ENCODE measurements at regions not wholly inside any gene's neighbourhood (a gene's known extent, or its start where the extent isn't known, plus 50 kb on each side); places are given as distances from the start of the nearest gene placed in this dataset.
"Not testable (repeated sequence)": the region's sequence is repeated elsewhere in the genome, so short reads cannot be mapped to it uniquely, and the experiment has no call there.

DNA sequence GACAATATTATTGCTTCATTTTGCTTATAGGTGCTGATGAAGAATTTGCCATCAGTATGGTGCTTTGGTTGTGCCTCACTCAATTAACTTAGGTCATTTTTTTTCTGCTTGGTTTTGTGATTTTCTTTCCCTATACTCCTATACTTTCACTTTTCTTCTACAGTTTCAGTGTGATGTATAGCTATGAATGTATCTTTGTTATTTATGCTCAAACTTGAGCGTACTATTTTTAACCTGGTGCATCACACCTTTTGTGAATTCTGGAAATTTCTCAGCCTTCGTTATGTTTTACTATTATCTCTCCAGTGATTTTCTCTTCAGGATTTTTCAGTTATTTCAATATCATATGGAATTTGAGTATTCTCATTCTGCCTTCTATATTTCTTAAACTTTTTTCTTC lies 2035.3 kb upstream of the LRRTM1 start:
- no peaks in the 10 kb centered on the region for H4K20me1 ChIP-seq (ENCODE audit: low read depth, low read length)
- H2AFZ ChIP-seq (ENCODE audit: low read depth, low read length, severe bottlenecking), result no peak overlapping the region
- no peak overlapping the region for H3K4me2 ChIP-seq (ENCODE audit: low read depth, low read length, poor library complexity, severe bottlenecking)
- no peaks in the 10 kb centered on the region for H3K36me3 ChIP-seq (ENCODE audit: low read length)
- no peaks in the 10 kb centered on the region for H3K9me2 ChIP-seq (replicated peaks; ENCODE audit: insufficient read depth, low read length)
- no peaks in the 10 kb centered on the region for H3F3A ChIP-seq (ENCODE audit: insufficient read depth)
- H3K27me3 ChIP-seq (ENCODE audit: low read length), result no peaks in the 10 kb centered on the region
- no peaks in the 10 kb centered on the region for H3K79me2 ChIP-seq (ENCODE audit: insufficient read depth, low read length)
- no peak overlapping the region for H3K27ac ChIP-seq (ENCODE audit: low read depth, low read length)
- TF ChIP-seq, protein P1, sequence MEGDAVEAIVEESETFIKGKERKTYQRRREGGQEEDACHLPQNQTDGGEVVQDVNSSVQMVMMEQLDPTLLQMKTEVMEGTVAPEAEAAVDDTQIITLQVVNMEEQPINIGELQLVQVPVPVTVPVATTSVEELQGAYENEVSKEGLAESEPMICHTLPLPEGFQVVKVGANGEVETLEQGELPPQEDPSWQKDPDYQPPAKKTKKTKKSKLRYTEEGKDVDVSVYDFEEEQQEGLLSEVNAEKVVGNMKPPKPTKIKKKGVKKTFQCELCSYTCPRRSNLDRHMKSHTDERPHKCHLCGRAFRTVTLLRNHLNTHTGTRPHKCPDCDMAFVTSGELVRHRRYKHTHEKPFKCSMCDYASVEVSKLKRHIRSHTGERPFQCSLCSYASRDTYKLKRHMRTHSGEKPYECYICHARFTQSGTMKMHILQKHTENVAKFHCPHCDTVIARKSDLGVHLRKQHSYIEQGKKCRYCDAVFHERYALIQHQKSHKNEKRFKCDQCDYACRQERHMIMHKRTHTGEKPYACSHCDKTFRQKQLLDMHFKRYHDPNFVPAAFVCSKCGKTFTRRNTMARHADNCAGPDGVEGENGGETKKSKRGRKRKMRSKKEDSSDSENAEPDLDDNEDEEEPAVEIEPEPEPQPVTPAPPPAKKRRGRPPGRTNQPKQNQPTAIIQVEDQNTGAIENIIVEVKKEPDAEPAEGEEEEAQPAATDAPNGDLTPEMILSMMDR (IDR thresholded peaks at IDR 0.05; ENCODE audit: insufficient read depth, low read length, poor library complexity, severe bottlenecking), result no peak
- no peak for TF ChIP-seq EZH2phosphoT487 (conservative IDR thresholded peaks at IDR 0.05; ENCODE audit: low read length)
- H3K4me3 ChIP-seq (ENCODE audit: insufficient read depth, low read length, poor library complexity, severe bottlenecking), result no peak overlapping the region
- H3K9ac ChIP-seq (ENCODE audit: low read length), result no peak overlapping the region
- no peaks in the 10 kb centered on the region for H3K9me3 ChIP-seq (ENCODE audit: insufficient read depth, low read length)

GRCh38 chr2:82333697-82334096 lies 2029.1 kb upstream of the LRRTM1 start:
- no peak overlapping the region for H3K9ac ChIP-seq (ENCODE audit: low read length)

DNA sequence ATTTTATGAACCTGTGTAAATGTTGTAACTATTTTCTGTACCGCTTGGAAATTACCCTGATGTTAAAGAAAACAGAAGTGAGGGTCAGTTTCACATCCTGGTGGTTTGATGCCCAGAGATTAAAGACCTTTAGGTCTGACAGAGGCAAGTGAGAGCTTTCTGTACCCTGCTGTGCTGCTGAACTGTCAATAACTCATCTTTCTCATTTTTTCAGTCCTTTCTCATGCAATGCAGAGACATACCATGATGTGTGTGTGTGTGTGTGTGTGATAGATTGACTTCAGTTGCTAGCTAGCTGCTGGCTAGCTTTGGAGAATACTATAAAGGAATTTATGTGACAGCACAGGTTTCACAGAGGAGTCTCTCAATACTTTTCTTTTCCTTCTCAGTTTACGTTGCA lies 2025.6 kb upstream of the LRRTM1 start:
- H3K4me3 ChIP-seq (ENCODE audit: insufficient read depth, low read length, poor library complexity, severe bottlenecking), result no peak overlapping the region
- no peak for TF ChIP-seq EZH2phosphoT487 (conservative IDR thresholded peaks at IDR 0.05; ENCODE audit: low read length)
- TF ChIP-seq, protein P1 (IDR thresholded peaks at IDR 0.05; ENCODE audit: insufficient read depth, low read length, poor library complexity, severe bottlenecking), result no peak
- no peaks in the 10 kb centered on the region for H4K20me1 ChIP-seq (ENCODE audit: low read depth, low read length)
- H2AFZ ChIP-seq (ENCODE audit: low read depth, low read length, severe bottlenecking), result no peak overlapping the region
- H3K9ac ChIP-seq (ENCODE audit: low read length), result no peak overlapping the region
- H3K27ac ChIP-seq (ENCODE audit: low read depth, low read length), result no peak overlapping the region
- no peaks in the 10 kb centered on the region for H3K36me3 ChIP-seq (ENCODE audit: low read length)
- H3K9me2 ChIP-seq (replicated peaks; ENCODE audit: insufficient read depth, low read length), result no peaks in the 10 kb centered on the region
- no peaks in the 10 kb centered on the region for H3K9me3 ChIP-seq (ENCODE audit: insufficient read depth, low read length)
- no peaks in the 10 kb centered on the region for H3K27me3 ChIP-seq (ENCODE audit: low read length)
- no peaks in the 10 kb centered on the region for H3K79me2 ChIP-seq (ENCODE audit: insufficient read depth, low read length)
- no peaks in the 10 kb centered on the region for H3F3A ChIP-seq (ENCODE audit: insufficient read depth)
- no peak overlapping the region for H3K4me2 ChIP-seq (ENCODE audit: low read depth, low read length, poor library complexity, severe bottlenecking)

More at GRCh38 chr2:82333697-82334096, 2029.1 kb upstream of the LRRTM1 start:
- Histone ChIP-seq H3K4me2 (ENCODE audit: low read depth, low read length, poor library complexity, severe bottlenecking) (no peak overlapping the region), H3K4me3 (ENCODE audit: insufficient read depth, low read length, poor library complexity, severe bottlenecking) (no peak overlapping the region), H3K27ac (ENCODE audit: low read depth, low read length) (no peak overlapping the region), H4K20me1 (ENCODE audit: low read depth, low read length) (no peaks in the 10 kb centered on the region), H3K9me3 (ENCODE audit: insufficient read depth, low read length) (no peaks in the 10 kb centered on the region), H3K79me2 (ENCODE audit: insufficient read depth, low read length) (no peaks in the 10 kb centered on the region), H3K9me2 (replicated peaks; ENCODE audit: insufficient read depth, low read length) (no peaks in the 10 kb centered on the region), H3F3A (ENCODE audit: insufficient read depth) (no peaks in the 10 kb centered on the region), H3K27me3 (ENCODE audit: low read length) (no peaks in the 10 kb centered on the region), H3K36me3 (ENCODE audit: low read length) (no peaks in the 10 kb centered on the region), H2AFZ (ENCODE audit: low read depth, low read length, severe bottlenecking) (no peak overlapping the region)
- TF ChIP-seq, protein P1 (IDR thresholded peaks at IDR 0.05; ENCODE audit: insufficient read depth, low read length, poor library complexity, severe bottlenecking), result no peak
- TF ChIP-seq EZH2phosphoT487 (conservative IDR thresholded peaks at IDR 0.05; ENCODE audit: low read length), result no peak

GRCh38 chr2:82326180-82326767 lies 2021.7 kb upstream of the LRRTM1 start:
- H3F3A ChIP-seq (ENCODE audit: insufficient read depth); H3K36me3 ChIP-seq (ENCODE audit: low read length); H2AFZ ChIP-seq (ENCODE audit: low read depth, low read length, severe bottlenecking); H4K20me1 ChIP-seq (ENCODE audit: low read depth, low read length); H3K9me2 ChIP-seq (replicated peaks; ENCODE audit: insufficient read depth, low read length); H3K9me3 ChIP-seq (ENCODE audit: insufficient read depth, low read length); H3K27ac ChIP-seq (ENCODE audit: low read depth, low read length); H3K4me3 ChIP-seq (ENCODE audit: insufficient read depth, low read length, poor library complexity, severe bottlenecking); H3K79me2 ChIP-seq (ENCODE audit: insufficient read depth, low read length); H3K27me3 ChIP-seq (ENCODE audit: low read length); H3K4me2 ChIP-seq (ENCODE audit: low read depth, low read length, poor library complexity, severe bottlenecking); H3K9ac ChIP-seq (ENCODE audit: low read length): not testable (repeated sequence)

Measured in SU-DHL-6 (cell line).